Upper lobe of left lung (tissue), 4 donors: ENCODE measurements at regions not wholly inside any gene's neighbourhood (a gene's known extent, or its start where the extent isn't known, plus 50 kb on each side); places are given as distances from the start of the nearest gene placed in this dataset.

Source experiments
- CTCF ChIP-seq, 6 experiments: fragments of 450-650 bp in 4 of 6; fragments of 200-600 bp in 2 of 6; sonication (generic) in 2 of 6; IDR thresholded peaks; one replicate each; pipeline ENCODE4 v1.5.1; 2016 to 2019; ENCODE audit warnings: antibody characterized with exemption in 6 of 6
- POLR2A ChIP-seq, 4 donors: fragments of 450-650 bp; IDR thresholded peaks; one replicate each; pipeline ENCODE4 v1.5.1; 2016 to 2017; ENCODE audit warnings: antibody characterized with exemption in 4 of 4, mild to moderate bottlenecking in 2 of 4

- no peak for TF ChIP-seq POLR2A (IDR thresholded peaks at IDR 0.05)
- TF ChIP-seq CTCF (IDR thresholded peaks at IDR 0.05) = no peak
Observed at GRCh38 chr10:131722525-131723264, 178.1 kb upstream of the PPP2R2D start.
